ENCODE measurements at regions not wholly inside any gene's neighbourhood (a gene's known extent, or its start where the extent isn't known, plus 50 kb on each side); places are given as distances from the start of the nearest gene placed in this dataset.

DNA sequence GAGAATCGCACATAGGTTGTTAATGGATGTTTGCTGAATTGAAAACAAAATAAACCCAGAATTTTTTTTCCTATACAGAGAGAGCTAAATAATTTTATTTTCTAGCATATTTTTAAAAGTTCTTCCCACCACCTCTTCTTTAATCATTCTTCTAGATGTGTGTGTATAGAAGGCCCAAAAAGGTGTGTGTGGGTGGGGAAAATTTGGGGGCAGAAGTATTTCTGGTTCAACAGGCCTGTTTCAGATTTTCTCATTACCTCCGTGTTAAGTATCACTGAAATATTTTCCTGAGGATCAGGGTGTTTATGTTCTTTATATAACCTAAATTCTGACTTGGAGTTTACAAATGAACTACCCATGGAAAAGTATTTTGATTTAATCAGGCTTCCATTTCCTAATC lies 144.2 kb upstream of the ZNF804B start:
- Histone ChIP-seq H2AFZ (ENCODE audit: low read length) (no peak overlapping the region), H3K36me3 (ENCODE audit: control insufficient read depth, insufficient read depth, low read length) (no peaks in the 10 kb centered on the region), H3K27me3 (ENCODE audit: control insufficient read depth, insufficient read depth, low read length) (no peaks in the 10 kb centered on the region), H3K79me2 (ENCODE audit: control insufficient read depth, insufficient read depth, low read length) (no peaks in the 10 kb centered on the region), H3K27ac (ENCODE audit: insufficient read depth, low read length) (no peak overlapping the region), H3K9me3 (ENCODE audit: control insufficient read depth, insufficient read depth, low read depth, low read length) (no peaks in the 10 kb centered on the region), H3K4me3 (replicated peaks in 1 of 4; ENCODE audit: control extremely low read depth in 1 of 4, insufficient read depth in 1 of 4, low read depth in 3 of 4, low read length in 4 of 4) (no peak overlapping the region), H4K20me1 (ENCODE audit: control insufficient read depth, extremely low read depth, insufficient read depth, low read length) (no peaks in the 10 kb centered on the region), H3K9ac (ENCODE audit: insufficient read depth, low read length) (no peak overlapping the region), H3K4me1 (ENCODE audit: control insufficient read depth, extremely low read depth, insufficient read depth, low read length) (no peaks in the 10 kb centered on the region), H3K4me2 (ENCODE audit: extremely low read depth, insufficient read depth, low read length) (no peak overlapping the region)
- no peak for TF ChIP-seq EZH2 (IDR thresholded peaks at IDR 0.05; ENCODE audit: low read length, missing control alignments)
- TF ChIP-seq, protein P1, sequence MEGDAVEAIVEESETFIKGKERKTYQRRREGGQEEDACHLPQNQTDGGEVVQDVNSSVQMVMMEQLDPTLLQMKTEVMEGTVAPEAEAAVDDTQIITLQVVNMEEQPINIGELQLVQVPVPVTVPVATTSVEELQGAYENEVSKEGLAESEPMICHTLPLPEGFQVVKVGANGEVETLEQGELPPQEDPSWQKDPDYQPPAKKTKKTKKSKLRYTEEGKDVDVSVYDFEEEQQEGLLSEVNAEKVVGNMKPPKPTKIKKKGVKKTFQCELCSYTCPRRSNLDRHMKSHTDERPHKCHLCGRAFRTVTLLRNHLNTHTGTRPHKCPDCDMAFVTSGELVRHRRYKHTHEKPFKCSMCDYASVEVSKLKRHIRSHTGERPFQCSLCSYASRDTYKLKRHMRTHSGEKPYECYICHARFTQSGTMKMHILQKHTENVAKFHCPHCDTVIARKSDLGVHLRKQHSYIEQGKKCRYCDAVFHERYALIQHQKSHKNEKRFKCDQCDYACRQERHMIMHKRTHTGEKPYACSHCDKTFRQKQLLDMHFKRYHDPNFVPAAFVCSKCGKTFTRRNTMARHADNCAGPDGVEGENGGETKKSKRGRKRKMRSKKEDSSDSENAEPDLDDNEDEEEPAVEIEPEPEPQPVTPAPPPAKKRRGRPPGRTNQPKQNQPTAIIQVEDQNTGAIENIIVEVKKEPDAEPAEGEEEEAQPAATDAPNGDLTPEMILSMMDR (conservative IDR thresholded peaks at IDR 0.05 in 1 of 2, IDR thresholded peaks at IDR 0.05 in 1 of 2; ENCODE audit: low read depth in 1 of 2, low read length in 2 of 2): no peak
- DNase-seq (ENCODE audit: low read depth in 2 of 2): no peak

DNA sequence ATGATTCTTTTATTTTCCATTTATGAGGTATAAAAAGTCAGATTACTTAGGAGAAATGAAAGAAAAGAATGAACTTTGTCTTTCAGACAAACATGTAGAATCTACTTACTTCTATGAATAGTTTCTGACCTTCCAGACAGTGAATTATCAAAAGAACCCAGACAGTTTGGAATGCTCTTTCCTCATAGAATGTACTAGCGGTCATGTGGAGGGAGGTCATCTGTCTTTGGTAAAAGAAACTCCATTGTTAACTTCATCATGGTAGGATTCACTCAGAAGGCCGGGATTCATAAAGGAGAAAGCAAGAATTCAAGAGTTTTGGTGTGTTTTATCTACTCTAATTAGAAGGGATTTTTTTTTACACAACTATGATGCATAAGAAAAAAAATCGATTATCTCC lies 144.8 kb upstream of the ZNF804B start:
- DNase-seq (ENCODE audit: low read depth in 2 of 2): no peak
- H3K36me3 ChIP-seq (ENCODE audit: control insufficient read depth, insufficient read depth, low read length): no peaks in the 10 kb centered on the region
- no peak overlapping the region for H3K27ac ChIP-seq (ENCODE audit: insufficient read depth, low read length)

GRCh38 chr7:88610942-88611341 lies 148.6 kb upstream of the ZNF804B start:
- no peak overlapping the region for H3K4me2 ChIP-seq (ENCODE audit: extremely low read depth, insufficient read depth, low read length)
- no peaks in the 10 kb centered on the region for H3K79me2 ChIP-seq (ENCODE audit: control insufficient read depth, insufficient read depth, low read length)
- H3K4me3 ChIP-seq (replicated peaks in 1 of 4; ENCODE audit: control extremely low read depth in 1 of 4, insufficient read depth in 1 of 4, low read depth in 3 of 4, low read length in 4 of 4): no peak overlapping the region
- no peak overlapping the region for H2AFZ ChIP-seq (ENCODE audit: low read length)
- no peak overlapping the region for H3K9ac ChIP-seq (ENCODE audit: insufficient read depth, low read length)
- TF ChIP-seq, protein P1 (conservative IDR thresholded peaks at IDR 0.05 in 1 of 2, IDR thresholded peaks at IDR 0.05 in 1 of 2; ENCODE audit: low read depth in 1 of 2, low read length in 2 of 2): no peak
- no peak for TF ChIP-seq EZH2 (IDR thresholded peaks at IDR 0.05; ENCODE audit: low read length, missing control alignments)
- H4K20me1 ChIP-seq (ENCODE audit: control insufficient read depth, extremely low read depth, insufficient read depth, low read length): no peaks in the 10 kb centered on the region
- H3K36me3 ChIP-seq (ENCODE audit: control insufficient read depth, insufficient read depth, low read length): no peaks in the 10 kb centered on the region
- no peak for DNase-seq (ENCODE audit: low read depth in 2 of 2)
- no peak overlapping the region for H3K27ac ChIP-seq (ENCODE audit: insufficient read depth, low read length)
- H3K9me3 ChIP-seq (ENCODE audit: control insufficient read depth, insufficient read depth, low read depth, low read length): no peaks in the 10 kb centered on the region
- H3K4me1 ChIP-seq (ENCODE audit: control insufficient read depth, extremely low read depth, insufficient read depth, low read length): no peaks in the 10 kb centered on the region
- no peaks in the 10 kb centered on the region for H3K27me3 ChIP-seq (ENCODE audit: control insufficient read depth, insufficient read depth, low read length)

More for the DNA sequence above, 144.8 kb upstream of the ZNF804B start:
- H3K9me3 ChIP-seq (ENCODE audit: control insufficient read depth, insufficient read depth, low read depth, low read length): no peaks in the 10 kb centered on the region
- no peaks in the 10 kb centered on the region for H3K79me2 ChIP-seq (ENCODE audit: control insufficient read depth, insufficient read depth, low read length)
- H2AFZ ChIP-seq (ENCODE audit: low read length): no peak overlapping the region
- H3K4me2 ChIP-seq (ENCODE audit: extremely low read depth, insufficient read depth, low read length): no peak overlapping the region
- H3K27me3 ChIP-seq (ENCODE audit: control insufficient read depth, insufficient read depth, low read length): no peaks in the 10 kb centered on the region
- H3K9ac ChIP-seq (ENCODE audit: insufficient read depth, low read length): no peak overlapping the region
- no peaks in the 10 kb centered on the region for H3K4me1 ChIP-seq (ENCODE audit: control insufficient read depth, extremely low read depth, insufficient read depth, low read length)
- TF ChIP-seq, protein P1 (conservative IDR thresholded peaks at IDR 0.05 in 1 of 2, IDR thresholded peaks at IDR 0.05 in 1 of 2; ENCODE audit: low read depth in 1 of 2, low read length in 2 of 2): no peak
- TF ChIP-seq EZH2 (IDR thresholded peaks at IDR 0.05; ENCODE audit: low read length, missing control alignments): no peak
- H4K20me1 ChIP-seq (ENCODE audit: control insufficient read depth, extremely low read depth, insufficient read depth, low read length): no peaks in the 10 kb centered on the region
- no peak overlapping the region for H3K4me3 ChIP-seq (replicated peaks in 1 of 4; ENCODE audit: control extremely low read depth in 1 of 4, insufficient read depth in 1 of 4, low read depth in 3 of 4, low read length in 4 of 4)

Measured in fibroblast of lung (primary cell).